ENCODE measurements at regions not wholly inside any gene's neighbourhood (a gene's known extent, or its start where the extent isn't known, plus 50 kb on each side); places are given as distances from the start of the nearest gene placed in this dataset.

DNA sequence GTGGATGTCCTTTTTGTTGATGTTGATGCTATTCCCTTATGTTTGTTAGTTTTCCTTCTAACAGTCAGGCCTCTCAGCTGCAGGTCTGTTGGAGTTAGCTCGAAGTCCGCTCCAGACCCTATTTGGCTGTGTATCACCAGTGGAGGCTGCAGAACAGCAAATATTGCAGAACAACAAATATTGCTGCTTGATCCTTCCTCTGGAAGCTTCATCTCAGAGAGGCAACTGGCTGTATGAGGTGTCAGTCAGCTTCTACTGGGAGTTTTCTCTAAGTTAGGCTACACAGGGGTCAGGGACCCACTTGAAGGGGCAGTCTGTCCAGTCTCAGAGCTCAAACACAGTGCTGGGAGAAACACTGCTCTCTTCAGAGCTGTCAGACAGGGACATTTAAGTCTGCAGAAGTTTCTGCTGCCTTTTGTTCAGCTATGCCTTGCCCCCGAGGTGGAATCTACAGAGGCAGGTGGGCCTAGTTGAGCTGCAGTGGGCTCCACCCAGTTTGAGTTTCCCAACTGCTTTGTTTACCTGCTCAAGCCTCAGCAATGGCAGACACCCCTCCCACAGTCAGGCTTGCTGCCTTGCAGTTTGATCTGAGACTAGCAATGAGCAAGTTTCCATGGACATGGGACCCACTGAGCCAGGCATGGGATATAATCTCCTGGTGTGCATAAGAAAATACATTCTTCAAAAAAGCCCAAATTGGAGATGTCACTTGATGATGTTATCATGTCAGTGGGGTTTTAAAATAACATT is 99.5 kb downstream of the KDM5D start:
- H3K36me3 ChIP-seq (ENCODE audit: control insufficient read depth in 2 of 3, insufficient read depth in 3 of 3, low read length in 3 of 3) = no peaks in the 10 kb centered on the region
- FAIRE-seq = no peak
- DNase-seq = no peak
- intact Hi-C loops (cut with DNase I) = no loop called here
- no peak overlapping the region for H3K9ac ChIP-seq (ENCODE audit: low read length in 3 of 3)
- H3K27ac ChIP-seq (ENCODE audit: low read depth in 2 of 2, low read length in 2 of 2) = no peak overlapping the region
- TF ChIP-seq, protein P1, sequence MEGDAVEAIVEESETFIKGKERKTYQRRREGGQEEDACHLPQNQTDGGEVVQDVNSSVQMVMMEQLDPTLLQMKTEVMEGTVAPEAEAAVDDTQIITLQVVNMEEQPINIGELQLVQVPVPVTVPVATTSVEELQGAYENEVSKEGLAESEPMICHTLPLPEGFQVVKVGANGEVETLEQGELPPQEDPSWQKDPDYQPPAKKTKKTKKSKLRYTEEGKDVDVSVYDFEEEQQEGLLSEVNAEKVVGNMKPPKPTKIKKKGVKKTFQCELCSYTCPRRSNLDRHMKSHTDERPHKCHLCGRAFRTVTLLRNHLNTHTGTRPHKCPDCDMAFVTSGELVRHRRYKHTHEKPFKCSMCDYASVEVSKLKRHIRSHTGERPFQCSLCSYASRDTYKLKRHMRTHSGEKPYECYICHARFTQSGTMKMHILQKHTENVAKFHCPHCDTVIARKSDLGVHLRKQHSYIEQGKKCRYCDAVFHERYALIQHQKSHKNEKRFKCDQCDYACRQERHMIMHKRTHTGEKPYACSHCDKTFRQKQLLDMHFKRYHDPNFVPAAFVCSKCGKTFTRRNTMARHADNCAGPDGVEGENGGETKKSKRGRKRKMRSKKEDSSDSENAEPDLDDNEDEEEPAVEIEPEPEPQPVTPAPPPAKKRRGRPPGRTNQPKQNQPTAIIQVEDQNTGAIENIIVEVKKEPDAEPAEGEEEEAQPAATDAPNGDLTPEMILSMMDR (IDR thresholded peaks at IDR 0.05; ENCODE audit: borderline replicate concordance, extremely low read depth, insufficient read depth) = no peak
- H3K4me1 ChIP-seq (ENCODE audit: control insufficient read depth in 2 of 3, insufficient read depth in 2 of 3, low read depth in 1 of 3, low read length in 3 of 3) = no peaks in the 10 kb centered on the region
- H3K27me3 ChIP-seq (ENCODE audit: control insufficient read depth, insufficient read depth, low read length) = no peaks in the 10 kb centered on the region
- no peak overlapping the region for H3K4me3 ChIP-seq (ENCODE audit: low read length in 3 of 3)
- no peaks in the 10 kb centered on the region for H3K9me3 ChIP-seq (ENCODE audit: control insufficient read depth in 2 of 3, insufficient read depth in 1 of 3, low read length in 3 of 3)

DNA sequence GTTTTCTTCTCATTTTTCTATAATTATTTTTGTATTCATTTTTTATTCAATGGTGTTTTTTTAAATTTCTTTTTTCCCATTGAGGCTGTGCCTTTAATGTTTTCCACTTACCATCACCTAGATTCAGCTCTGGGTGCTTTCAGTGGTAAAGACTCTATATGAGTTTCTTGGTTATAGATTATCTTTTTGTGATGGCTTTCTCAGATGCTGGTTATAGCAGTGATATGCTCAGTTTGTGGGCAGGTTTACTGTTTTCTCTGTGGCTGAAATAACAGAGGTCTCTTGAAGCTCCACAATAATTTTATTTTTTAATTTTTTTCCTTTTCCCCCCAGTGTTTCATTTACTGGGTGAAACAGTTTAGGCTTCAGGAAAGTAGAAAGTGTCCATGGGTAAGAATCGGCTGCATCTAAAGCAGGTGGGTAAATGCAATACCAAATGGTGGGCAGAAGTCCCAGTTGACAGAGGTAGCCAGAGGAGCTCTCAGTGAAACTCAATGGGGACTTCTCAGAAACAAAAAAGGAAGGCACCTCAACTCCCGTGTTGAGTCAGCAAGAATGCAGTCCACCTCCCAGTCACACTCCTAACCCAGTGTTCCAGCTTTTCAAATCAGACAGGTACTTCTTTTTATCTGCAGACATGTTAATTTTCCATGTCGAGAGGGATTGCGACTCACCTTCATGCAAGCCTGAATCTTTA is 106.7 kb downstream of the KDM5D start:
- DNase-seq (no peak), FAIRE-seq (no peak)
- TF ChIP-seq, protein P1 (IDR thresholded peaks at IDR 0.05; ENCODE audit: borderline replicate concordance, extremely low read depth, insufficient read depth) = no peak
- Histone ChIP-seq H3K4me3 (ENCODE audit: low read length in 3 of 3) (no peak overlapping the region), H3K9me3 (ENCODE audit: control insufficient read depth in 2 of 3, insufficient read depth in 1 of 3, low read length in 3 of 3) (no peaks in the 10 kb centered on the region), H3K36me3 (ENCODE audit: control insufficient read depth in 2 of 3, insufficient read depth in 3 of 3, low read length in 3 of 3) (no peaks in the 10 kb centered on the region), H3K27ac (ENCODE audit: low read depth in 2 of 2, low read length in 2 of 2) (no peak overlapping the region), H3K9ac (ENCODE audit: low read length in 3 of 3) (no peak overlapping the region), H3K4me1 (ENCODE audit: control insufficient read depth in 2 of 3, insufficient read depth in 2 of 3, low read depth in 1 of 3, low read length in 3 of 3) (no peaks in the 10 kb centered on the region), H3K27me3 (ENCODE audit: control insufficient read depth, insufficient read depth, low read length) (no peaks in the 10 kb centered on the region)
- intact Hi-C loops (cut with DNase I) = no loop called here

DNA sequence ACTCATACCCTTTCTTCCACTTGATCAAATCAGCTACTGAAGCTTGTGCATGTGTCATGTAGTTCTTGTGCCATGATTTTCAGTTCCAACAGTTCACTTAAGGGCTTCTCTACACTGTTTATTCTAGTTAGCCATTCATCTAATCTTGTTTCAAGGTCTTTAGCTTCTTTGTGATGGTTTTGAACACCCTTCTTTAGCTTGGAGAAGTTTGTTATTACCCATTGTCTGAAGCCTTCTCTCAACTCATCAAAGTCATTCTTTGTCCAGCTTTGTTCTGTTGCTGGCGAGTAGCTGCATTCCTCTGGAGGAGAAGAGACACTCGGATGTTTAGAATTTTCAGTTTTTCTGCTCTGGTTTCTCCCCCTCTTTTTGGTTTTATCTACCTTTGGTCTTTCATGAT is 115.6 kb downstream of the KDM5D start:
- H3K4me3 ChIP-seq (ENCODE audit: low read length in 3 of 3) = no peak overlapping the region
- no peak overlapping the region for H3K27ac ChIP-seq (ENCODE audit: low read depth in 2 of 2, low read length in 2 of 2)
- no peaks in the 10 kb centered on the region for H3K4me1 ChIP-seq (ENCODE audit: control insufficient read depth in 2 of 3, insufficient read depth in 2 of 3, low read depth in 1 of 3, low read length in 3 of 3)
- H3K36me3 ChIP-seq (ENCODE audit: control insufficient read depth in 2 of 3, insufficient read depth in 3 of 3, low read length in 3 of 3) = no peaks in the 10 kb centered on the region
- FAIRE-seq (no peak), DNase-seq (no peak)
- no peaks in the 10 kb centered on the region for H3K27me3 ChIP-seq (ENCODE audit: control insufficient read depth, insufficient read depth, low read length)
- TF ChIP-seq, protein P1 (IDR thresholded peaks at IDR 0.05; ENCODE audit: borderline replicate concordance, extremely low read depth, insufficient read depth) = no peak
- no peak overlapping the region for H3K9ac ChIP-seq (ENCODE audit: low read length in 3 of 3)
- intact Hi-C loops (cut with DNase I) = no loop called here
- no peaks in the 10 kb centered on the region for H3K9me3 ChIP-seq (ENCODE audit: control insufficient read depth in 2 of 3, insufficient read depth in 1 of 3, low read length in 3 of 3)
